GM06990 (cell line): ENCODE measurements at regions not wholly inside any gene's neighbourhood (a gene's known extent, or its start where the extent isn't known, plus 50 kb on each side); places are given as distances from the start of the nearest gene placed in this dataset.

ENCODE experiments used
- DNase-seq: peaks from one replicate; pipeline ENCODE4 v3.0.0-alpha.2; 2011; ENCODE audit not compliant: insufficient read length; ENCODE audit errors: extremely low read depth
- H3K27me3 ChIP-seq: replicated peaks from 2 replicates; pipeline ENCODE4 v1.6.0; 2011; ENCODE audit warnings: low read length; ENCODE audit not compliant: control insufficient read depth, insufficient read depth
- H3K36me3 ChIP-seq: 2 replicates; pipeline ENCODE4 v1.5.1; 2011; ENCODE audit warnings: low read length; ENCODE audit not compliant: control insufficient read depth, insufficient read depth
- H3K4me3 ChIP-seq: replicated peaks from 2 replicates; pipeline ENCODE4 v1.5.1; 2011; ENCODE audit warnings: low read depth, mild to moderate bottlenecking, control low read depth, low read length
- TF ChIP-seq, protein P1 (sequence below): IDR thresholded peaks from 2 replicates; pipeline ENCODE4 v1.5.1; 2011; ENCODE audit warnings: low read length, control low read depth, mild to moderate bottlenecking, inconsistent platforms; ENCODE audit not compliant: insufficient read depth, poor library complexity, severe bottlenecking

DNA sequence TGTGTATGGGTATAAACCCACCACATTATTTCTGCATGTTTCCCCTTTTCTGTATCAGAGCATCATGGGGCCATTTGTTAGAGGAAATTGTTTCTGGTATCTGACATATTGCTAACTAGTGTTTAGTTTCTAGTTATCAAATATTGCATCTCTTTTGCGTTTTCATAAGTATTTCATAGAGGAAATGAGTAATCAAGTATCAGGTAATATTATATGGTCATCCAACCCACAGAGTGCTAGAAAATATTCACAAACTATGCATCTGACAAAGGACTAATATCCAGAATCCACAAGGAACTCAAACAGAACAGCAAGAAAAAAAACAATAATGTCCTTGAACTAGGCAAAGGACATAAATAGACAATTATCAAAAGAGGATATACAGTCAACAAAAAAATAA lies 258.9 kb upstream of the LRIG3 start:
- TF ChIP-seq, protein P1, sequence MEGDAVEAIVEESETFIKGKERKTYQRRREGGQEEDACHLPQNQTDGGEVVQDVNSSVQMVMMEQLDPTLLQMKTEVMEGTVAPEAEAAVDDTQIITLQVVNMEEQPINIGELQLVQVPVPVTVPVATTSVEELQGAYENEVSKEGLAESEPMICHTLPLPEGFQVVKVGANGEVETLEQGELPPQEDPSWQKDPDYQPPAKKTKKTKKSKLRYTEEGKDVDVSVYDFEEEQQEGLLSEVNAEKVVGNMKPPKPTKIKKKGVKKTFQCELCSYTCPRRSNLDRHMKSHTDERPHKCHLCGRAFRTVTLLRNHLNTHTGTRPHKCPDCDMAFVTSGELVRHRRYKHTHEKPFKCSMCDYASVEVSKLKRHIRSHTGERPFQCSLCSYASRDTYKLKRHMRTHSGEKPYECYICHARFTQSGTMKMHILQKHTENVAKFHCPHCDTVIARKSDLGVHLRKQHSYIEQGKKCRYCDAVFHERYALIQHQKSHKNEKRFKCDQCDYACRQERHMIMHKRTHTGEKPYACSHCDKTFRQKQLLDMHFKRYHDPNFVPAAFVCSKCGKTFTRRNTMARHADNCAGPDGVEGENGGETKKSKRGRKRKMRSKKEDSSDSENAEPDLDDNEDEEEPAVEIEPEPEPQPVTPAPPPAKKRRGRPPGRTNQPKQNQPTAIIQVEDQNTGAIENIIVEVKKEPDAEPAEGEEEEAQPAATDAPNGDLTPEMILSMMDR, result no peak
- no peak for DNase-seq
- no peaks in the 10 kb centered on the region for H3K36me3 ChIP-seq
- H3K4me3 ChIP-seq, result no peak overlapping the region
- H3K27me3 ChIP-seq, result no peaks in the 10 kb centered on the region

DNA sequence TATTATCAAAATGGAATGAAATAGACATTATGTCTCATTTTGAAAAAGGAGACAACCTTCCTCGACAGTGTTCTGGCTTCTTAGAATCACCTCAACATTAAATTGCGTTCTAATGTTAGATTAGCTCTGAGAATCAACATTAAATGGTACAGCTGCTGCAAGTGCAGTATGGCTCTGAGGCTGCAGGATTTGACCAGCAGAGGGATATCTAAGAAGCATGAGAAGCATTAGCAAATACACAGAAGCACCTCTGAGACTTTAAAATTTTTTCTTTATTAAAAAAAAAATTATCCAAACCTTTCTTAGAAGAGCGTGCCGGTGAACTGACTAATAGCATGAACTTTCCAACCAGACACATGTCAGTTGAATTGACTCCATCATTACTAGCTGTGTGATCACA lies 253.4 kb upstream of the LRIG3 start:
- no peak overlapping the region for H3K4me3 ChIP-seq
- TF ChIP-seq, protein P1, result peak; percentile 7
- no peaks in the 10 kb centered on the region for H3K27me3 ChIP-seq
- no peak for DNase-seq
- no peaks in the 10 kb centered on the region for H3K36me3 ChIP-seq

DNA sequence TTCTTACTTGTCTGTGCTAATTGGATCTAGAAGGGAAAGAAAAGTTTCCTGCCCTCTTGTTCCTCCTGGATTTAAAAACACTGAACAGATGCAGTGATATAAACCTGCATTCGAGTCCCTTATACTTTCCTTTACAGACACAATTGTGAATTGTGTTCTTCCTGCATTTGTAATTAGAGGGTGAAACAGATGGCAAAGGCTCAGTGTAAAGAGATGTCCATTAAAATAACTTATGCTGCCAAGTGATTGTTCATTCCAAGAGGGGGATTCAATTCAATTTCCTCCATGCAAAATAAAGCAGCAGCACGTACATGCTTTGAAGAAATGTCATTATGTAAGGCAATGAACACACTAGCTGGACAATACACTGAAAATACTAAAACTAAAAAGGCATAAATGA lies 248.3 kb upstream of the LRIG3 start:
- Histone ChIP-seq H3K4me3 (no peak overlapping the region), H3K36me3 (no peaks in the 10 kb centered on the region), H3K27me3 (no peaks in the 10 kb centered on the region)
- DNase-seq, result no peak
- TF ChIP-seq, protein P1, result no peak

DNA sequence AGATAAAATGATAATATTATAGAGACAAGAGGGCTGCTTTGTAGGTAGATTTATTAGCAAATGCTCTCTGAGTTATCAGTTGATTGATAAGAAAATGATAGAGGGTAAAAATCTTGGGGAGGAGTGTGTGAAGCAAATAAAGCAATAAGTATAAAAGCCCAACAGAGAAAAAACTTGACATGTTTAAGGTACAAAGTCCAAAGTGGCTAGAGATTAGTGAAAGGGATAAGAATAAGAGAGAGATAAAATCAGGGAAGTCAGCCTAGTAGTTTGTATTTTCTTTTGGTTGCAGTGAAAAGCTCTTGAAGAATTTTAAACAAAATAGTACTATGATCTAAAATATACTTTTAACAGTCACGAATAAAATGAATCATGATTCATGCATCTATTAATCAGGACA lies 246.2 kb upstream of the LRIG3 start:
- DNase-seq, result no peak
- H3K27me3 ChIP-seq, result no peaks in the 10 kb centered on the region
- H3K4me3 ChIP-seq, result no peak overlapping the region
- TF ChIP-seq, protein P1, result no peak
- no peaks in the 10 kb centered on the region for H3K36me3 ChIP-seq

DNA sequence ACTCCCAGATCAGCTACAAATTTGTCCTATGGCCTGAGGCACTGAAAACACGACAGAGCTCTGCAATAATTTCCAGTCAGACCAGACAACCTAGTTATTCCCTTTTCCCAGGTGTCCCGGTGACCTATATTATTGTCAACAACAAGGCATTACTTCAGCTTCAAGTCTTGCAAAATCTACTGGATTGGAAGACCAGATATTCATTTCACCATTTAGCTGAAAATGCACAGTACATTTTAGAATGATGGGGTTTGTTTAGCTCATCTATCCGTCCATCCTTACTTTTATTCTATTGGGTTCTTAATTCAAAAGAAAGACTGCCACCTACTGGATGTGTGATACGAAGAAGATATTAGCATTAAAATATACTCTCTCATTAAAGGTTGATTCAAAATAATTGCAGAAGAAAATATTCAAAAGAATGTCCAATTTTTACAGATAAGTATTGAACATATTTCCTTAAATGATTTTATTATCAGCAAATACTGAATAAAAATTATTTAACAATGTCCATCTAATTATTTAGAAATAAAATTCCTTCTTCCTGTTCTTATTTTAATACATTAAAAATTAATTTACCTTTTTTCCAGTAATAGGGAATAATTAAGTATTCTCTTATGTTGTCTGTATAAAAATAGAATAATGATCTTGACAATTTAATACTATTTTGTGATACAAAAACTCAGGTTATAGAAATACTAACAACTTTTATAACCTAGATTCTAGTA lies 244.9 kb upstream of the LRIG3 start:
- no peaks in the 10 kb centered on the region for H3K36me3 ChIP-seq
- TF ChIP-seq, protein P1, result peak; percentile 48
- no peak for DNase-seq
- no peaks in the 10 kb centered on the region for H3K27me3 ChIP-seq
- H3K4me3 ChIP-seq, result no peak overlapping the region

DNA sequence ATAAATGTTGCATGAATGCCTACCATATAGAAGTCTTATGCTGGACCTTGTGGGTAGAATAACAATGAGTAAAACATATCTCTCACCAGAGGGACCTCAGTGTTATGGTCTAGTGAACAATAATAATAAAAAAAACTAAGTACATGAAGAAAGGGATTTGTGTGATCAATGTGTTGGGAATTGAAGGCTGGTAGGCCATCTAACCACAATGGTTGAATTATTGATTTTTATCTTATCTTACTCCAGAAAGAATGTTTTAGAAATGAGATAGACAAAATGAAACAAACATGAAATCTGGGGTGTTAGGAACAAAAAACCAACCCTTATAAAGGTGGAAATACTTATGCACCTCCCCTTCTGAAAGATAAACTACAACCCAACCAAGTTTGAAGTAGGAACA lies 243.9 kb upstream of the LRIG3 start:
- H3K4me3 ChIP-seq, result no peak overlapping the region
- H3K27me3 ChIP-seq, result no peaks in the 10 kb centered on the region
- no peak for DNase-seq
- TF ChIP-seq, protein P1, result no peak
- no peaks in the 10 kb centered on the region for H3K36me3 ChIP-seq
